Heart left ventricle (tissue), 16 donors: ENCODE measurements at regions not wholly inside any gene's neighbourhood (a gene's known extent, or its start where the extent isn't known, plus 50 kb on each side); places are given as distances from the start of the nearest gene placed in this dataset.

Experiments used
- ATAC-seq, 4 donors: fragments of 200-7000 bp; cut with Tn5 transposase; one replicate each; pipeline ENCODE4 v1.9.1; 2020 to 2022; ENCODE audit warnings: moderate library complexity in 4 of 4, mild to moderate bottlenecking in 3 of 4, moderate number of reproducible peaks in 1 of 4
- DNase-seq, 5 donors: peaks; one replicate each; pipeline ENCODE4 v3.0.0-alpha.2; 2020
- H3K27ac ChIP-seq, 12 donors: fragments of 200-600 bp; sonication (generic) in 4 of 12; one replicate each; pipeline versions ENCODE4 v1.5.0 to v1.8.0; 2016 to 2022; ENCODE audit warnings: mild to moderate bottlenecking in 2 of 12
- H3K27me3 ChIP-seq, 9 donors: fragments of 200-600 bp; sonication (generic) in 2 of 9; one replicate each; pipeline versions ENCODE4 v1.5.1 to v1.8.0; 2016 to 2022; ENCODE audit warnings: mild to moderate bottlenecking in 3 of 9
- H3K36me3 ChIP-seq, 9 donors: fragments of 200-600 bp; sonication (generic) in 2 of 9; one replicate each; pipeline versions ENCODE4 v1.5.0 to v1.8.0; 2018 to 2022; ENCODE audit warnings: mild to moderate bottlenecking in 2 of 9
- H3K4me1 ChIP-seq, 12 donors: fragments of 200-600 bp; sonication (generic) in 4 of 12; one replicate each; pipeline versions ENCODE4 v1.5.0 to v1.8.0; 2016 to 2022; ENCODE audit warnings: mild to moderate bottlenecking in 3 of 12
- H3K4me3 ChIP-seq, 12 donors: fragments of 200-600 bp; sonication (generic) in 4 of 12; one replicate each; pipeline versions ENCODE4 v1.5.0 to v1.8.0; 2017 to 2022; ENCODE audit warnings: mild to moderate bottlenecking in 9 of 12, moderate library complexity in 4 of 12
- H3K9me3 ChIP-seq, 12 donors: fragments of 200-600 bp; sonication (generic) in 4 of 12; one replicate each; pipeline versions ENCODE4 v1.5.0 to v1.8.0; 2016 to 2022; ENCODE audit warnings: mild to moderate bottlenecking in 1 of 12
- POLR2A ChIP-seq, 2 donors: fragments of 450-650 bp; IDR thresholded peaks; one replicate each; pipeline ENCODE4 v1.6.1; 2017; ENCODE audit warnings: antibody characterized with exemption in 2 of 2, mild to moderate bottlenecking in 2 of 2, moderate library complexity in 2 of 2
- WGBS, 4 donors: extraction: QIAGEN DNeasy Blood & Tissue Kit in 2 of 4; methylation state at CpG; one replicate each; pipeline versions ENCODE4 v1.1.5 to v1.1.7; 2013 to 2018; 5-methylcytosine and 5-hydroxymethylcytosine counted together
- intact Hi-C, 10 donors: fragments of 100-400 bp; cut with DNase I; formaldehyde crosslinking; loops; one replicate each; pipeline versions ENCODE4 v1.11.1 to v1.14.2; 2022
- TF ChIP-seq, protein P1 (sequence below), 12 donors: fragments of 200-600 bp; sonication (generic) in 4 of 12; IDR thresholded peaks; one replicate each; pipeline versions ENCODE4 v1.5.0 to v1.8.0; 2018 to 2022; ENCODE audit warnings: antibody characterized with exemption in 12 of 12, mild to moderate bottlenecking in 5 of 12
- donor health status: ischemic (EF 13 %, LVEDD 7.1; RV severe dilation, severe dysfunction).
- donor health status: healthy with polysubstance abuse.
- donor health status: DM: no; HTN: yes; CAD: no.
- donor health status: DM: no; HTN: no; CAD: no.
- donor health status: ischemic (EF 25% LVEDD 6.9; RV normal size, moderate dysfunction).
- donor health status: ischemic (EF 25% LVEDD 5.7; RV mildly dilated, moderate dysfunction).
- donor health status: healthy.
- donor health status: DM: yes; HTN: yes; CAD: no.
- donor health status: ischemic (EF 35%, LVEDD 5.7; RV mildly dilated, moderate dysfunction).
- donor health status: nonischemic (EF 11% LVEDD 7.7; RV severe dilation, severe dysfunction).
- donor health status: DM: yes; HTN: yes; CAD: no.
- donor health status: PGD.
- donor health status: ischemic (EF 29% LVEDD 5.4; RV normal size, mild dysfunction).
- donor health status: nonischemic (EF 23%, LVEDD 6.1; RV moderate dilation, normal function).

- 80 to 92% (median 88%) methylated on average over 3 of the region's 3 CpGs for WGBS, 4 donors
- Histone ChIP-seq H3K4me1 (no peaks in the 10 kb centered on the region), H3K4me3 (no peak overlapping the region), H3K36me3 (no peaks in the 10 kb centered on the region), H3K27ac (no peak overlapping the region), H3K9me3 (no peaks in the 10 kb centered on the region), H3K27me3 (no peaks in the 10 kb centered on the region)
- intact Hi-C loops = no loop called here
- ATAC-seq (no peak), DNase-seq (no peak)
- TF ChIP-seq, protein P1, sequence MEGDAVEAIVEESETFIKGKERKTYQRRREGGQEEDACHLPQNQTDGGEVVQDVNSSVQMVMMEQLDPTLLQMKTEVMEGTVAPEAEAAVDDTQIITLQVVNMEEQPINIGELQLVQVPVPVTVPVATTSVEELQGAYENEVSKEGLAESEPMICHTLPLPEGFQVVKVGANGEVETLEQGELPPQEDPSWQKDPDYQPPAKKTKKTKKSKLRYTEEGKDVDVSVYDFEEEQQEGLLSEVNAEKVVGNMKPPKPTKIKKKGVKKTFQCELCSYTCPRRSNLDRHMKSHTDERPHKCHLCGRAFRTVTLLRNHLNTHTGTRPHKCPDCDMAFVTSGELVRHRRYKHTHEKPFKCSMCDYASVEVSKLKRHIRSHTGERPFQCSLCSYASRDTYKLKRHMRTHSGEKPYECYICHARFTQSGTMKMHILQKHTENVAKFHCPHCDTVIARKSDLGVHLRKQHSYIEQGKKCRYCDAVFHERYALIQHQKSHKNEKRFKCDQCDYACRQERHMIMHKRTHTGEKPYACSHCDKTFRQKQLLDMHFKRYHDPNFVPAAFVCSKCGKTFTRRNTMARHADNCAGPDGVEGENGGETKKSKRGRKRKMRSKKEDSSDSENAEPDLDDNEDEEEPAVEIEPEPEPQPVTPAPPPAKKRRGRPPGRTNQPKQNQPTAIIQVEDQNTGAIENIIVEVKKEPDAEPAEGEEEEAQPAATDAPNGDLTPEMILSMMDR (IDR thresholded peaks at IDR 0.05) = no peak
Observed at GRCh38 chr3:182124187-182124586, 412.5 kb downstream of the SOX2 start.

GRCh38 chr3:182124716-182125115 lies 413.0 kb downstream of the SOX2 start:
- Histone ChIP-seq H3K4me1 (no peaks in the 10 kb centered on the region), H3K4me3 (no peak overlapping the region), H3K9me3 (no peaks in the 10 kb centered on the region), H3K27ac (no peak overlapping the region), H3K36me3 (no peaks in the 10 kb centered on the region), H3K27me3 (no peaks in the 10 kb centered on the region)
- intact Hi-C loops = no loop called here
- DNase-seq = no peak
- no peak for ATAC-seq
- no peak for TF ChIP-seq POLR2A (IDR thresholded peaks at IDR 0.05)
- TF ChIP-seq, protein P1 (IDR thresholded peaks at IDR 0.05) = no peak
- WGBS, 4 donors = 95 to 98% (median 96%) methylated on average over 1 of the region's 1 CpG

DNA sequence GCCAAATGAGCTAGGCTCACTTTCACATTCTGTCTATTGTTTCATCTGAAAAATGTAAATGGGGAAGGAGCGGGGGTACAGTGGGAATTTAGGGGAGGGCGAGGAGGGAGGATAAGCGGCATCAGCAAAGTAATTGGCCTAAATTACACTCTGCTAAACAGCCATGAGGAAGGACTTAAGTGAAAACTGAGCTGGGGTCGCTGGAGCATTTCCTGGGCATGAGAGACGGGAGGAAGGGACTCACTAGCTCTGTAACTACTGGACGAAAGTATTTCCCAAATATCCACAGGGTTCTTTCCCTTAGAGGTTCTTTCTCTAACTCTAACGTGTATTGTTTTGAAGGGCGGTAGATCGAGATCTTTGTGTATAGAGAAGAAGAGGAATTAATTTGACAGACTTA lies 418.0 kb downstream of the SOX2 start:
- intact Hi-C loops = no loop called here
- no peak for TF ChIP-seq POLR2A (IDR thresholded peaks at IDR 0.05)
- TF ChIP-seq, protein P1 (IDR thresholded peaks at IDR 0.05) = no peak
- Histone ChIP-seq H3K36me3 (no peaks in the 10 kb centered on the region), H3K9me3 (no peaks in the 10 kb centered on the region), H3K4me1 (no peaks in the 10 kb centered on the region), H3K4me3 (no peak overlapping the region), H3K27me3 (no peaks in the 10 kb centered on the region), H3K27ac (no peak overlapping the region)
- no peak for ATAC-seq
- DNase-seq = no peak
- 58 to 69% (median 66%) methylated on average over 9 of the region's 9 CpGs for WGBS, 4 donors

GRCh38 chr3:182133752-182134151 lies 422.0 kb downstream of the SOX2 start:
- H3K4me3 ChIP-seq = no peak overlapping the region
- 52 to 68% (median 60%) methylated on average over 2 of the region's 2 CpGs for WGBS, 4 donors
- no peaks in the 10 kb centered on the region for H3K36me3 ChIP-seq
- no peak for ATAC-seq
- no peaks in the 10 kb centered on the region for H3K27me3 ChIP-seq
- H3K9me3 ChIP-seq = no peaks in the 10 kb centered on the region
- H3K27ac ChIP-seq = no peak overlapping the region
- no peaks in the 10 kb centered on the region for H3K4me1 ChIP-seq
- TF ChIP-seq, protein P1 (IDR thresholded peaks at IDR 0.05) = no peak
- no peak for TF ChIP-seq POLR2A (IDR thresholded peaks at IDR 0.05)
- no peak for DNase-seq
- intact Hi-C loops = no loop called here
